Left ventricle myocardium inferior (tissue), 1 donor: ENCODE measurements at regions not wholly inside any gene's neighbourhood (a gene's known extent, or its start where the extent isn't known, plus 50 kb on each side); places are given as distances from the start of the nearest gene placed in this dataset.

ENCODE experiments used
- DNase-seq: peaks from one replicate; pipeline ENCODE4 v3.0.0-alpha.2; 2020
- H3K27ac ChIP-seq: fragments of 200-600 bp; replicated peaks from 2 replicates; pipeline ENCODE4 v1.8.0; 2021
- H3K27me3 ChIP-seq: fragments of 200-600 bp; 2 replicates; pipeline ENCODE4 v1.8.0; 2021; ENCODE audit warnings: low read depth
- H3K36me3 ChIP-seq: fragments of 200-600 bp; 2 replicates; pipeline ENCODE4 v1.8.0; 2021
- H3K4me1 ChIP-seq: fragments of 200-600 bp; 2 replicates; pipeline ENCODE4 v1.8.0; 2021
- H3K4me3 ChIP-seq: fragments of 200-600 bp; 2 replicates; pipeline ENCODE4 v1.8.0; 2021; ENCODE audit warnings: mild to moderate bottlenecking, moderate library complexity
- H3K9me3 ChIP-seq: fragments of 200-600 bp; replicated peaks from 2 replicates; pipeline ENCODE4 v1.8.0; 2021
- intact Hi-C: fragments of 100-400 bp; cut with micrococcal nuclease; formaldehyde crosslinking; loops from one replicate; pipeline ENCODE4 v1.11.0; 2022
- TF ChIP-seq, protein P1 (sequence below): fragments of 200-600 bp; IDR thresholded peaks from 2 replicates; pipeline ENCODE4 v1.8.0; 2021; ENCODE audit warnings: antibody characterized with exemption, mild to moderate bottlenecking, borderline replicate concordance
- donor health status: DM: no; HTN: yes; CAD: no; lungs with severe emphysema.

DNA sequence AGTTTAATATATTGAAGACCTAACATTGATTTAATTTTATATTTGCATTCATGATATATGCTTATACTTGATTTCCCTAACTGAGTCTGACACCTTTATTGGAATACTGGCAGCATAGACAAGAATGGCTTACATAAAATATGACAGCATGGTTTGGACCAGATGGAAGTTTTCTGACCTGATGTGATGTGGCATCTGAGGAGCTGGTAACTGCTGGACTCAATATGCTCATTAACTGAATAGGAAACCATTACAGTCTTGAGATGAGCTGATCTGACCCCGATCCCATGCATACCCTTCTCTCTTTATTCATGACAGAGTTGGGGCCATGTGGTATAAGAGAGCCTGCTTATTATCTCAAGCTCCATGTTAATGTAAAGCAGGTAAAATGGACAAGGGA, 604.8 kb upstream of the SEL1L start:
- H3K27me3 ChIP-seq = no peaks in the 10 kb centered on the region
- intact Hi-C loops = no loop called here
- no peaks in the 10 kb centered on the region for H3K4me1 ChIP-seq
- TF ChIP-seq, protein P1, sequence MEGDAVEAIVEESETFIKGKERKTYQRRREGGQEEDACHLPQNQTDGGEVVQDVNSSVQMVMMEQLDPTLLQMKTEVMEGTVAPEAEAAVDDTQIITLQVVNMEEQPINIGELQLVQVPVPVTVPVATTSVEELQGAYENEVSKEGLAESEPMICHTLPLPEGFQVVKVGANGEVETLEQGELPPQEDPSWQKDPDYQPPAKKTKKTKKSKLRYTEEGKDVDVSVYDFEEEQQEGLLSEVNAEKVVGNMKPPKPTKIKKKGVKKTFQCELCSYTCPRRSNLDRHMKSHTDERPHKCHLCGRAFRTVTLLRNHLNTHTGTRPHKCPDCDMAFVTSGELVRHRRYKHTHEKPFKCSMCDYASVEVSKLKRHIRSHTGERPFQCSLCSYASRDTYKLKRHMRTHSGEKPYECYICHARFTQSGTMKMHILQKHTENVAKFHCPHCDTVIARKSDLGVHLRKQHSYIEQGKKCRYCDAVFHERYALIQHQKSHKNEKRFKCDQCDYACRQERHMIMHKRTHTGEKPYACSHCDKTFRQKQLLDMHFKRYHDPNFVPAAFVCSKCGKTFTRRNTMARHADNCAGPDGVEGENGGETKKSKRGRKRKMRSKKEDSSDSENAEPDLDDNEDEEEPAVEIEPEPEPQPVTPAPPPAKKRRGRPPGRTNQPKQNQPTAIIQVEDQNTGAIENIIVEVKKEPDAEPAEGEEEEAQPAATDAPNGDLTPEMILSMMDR = no peak
- DNase-seq = no peak
- no peak overlapping the region for H3K27ac ChIP-seq
- no peak overlapping the region for H3K4me3 ChIP-seq
- no peaks in the 10 kb centered on the region for H3K36me3 ChIP-seq
- peaks cover 51% of the 10 kb centered on the region for H3K9me3 ChIP-seq

DNA sequence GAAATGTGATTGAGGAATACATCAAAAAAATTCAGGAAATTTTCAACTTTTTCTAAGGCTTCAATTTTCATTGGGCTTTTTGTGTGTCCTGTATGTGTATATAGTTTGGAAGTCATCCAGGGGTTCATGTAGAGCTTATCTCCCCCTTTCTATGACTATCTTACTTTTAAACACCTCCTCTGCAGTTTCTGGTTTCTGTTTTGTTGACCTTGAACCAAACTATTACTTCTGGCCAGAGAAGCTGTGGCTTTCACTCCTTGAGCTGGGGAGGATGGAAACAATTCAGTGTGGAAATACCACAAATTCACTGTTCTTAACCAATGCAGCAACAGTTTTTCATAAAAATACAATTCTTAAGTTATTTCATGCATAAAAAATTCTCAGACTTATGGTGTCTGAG, 613.2 kb upstream of the SEL1L start:
- Histone ChIP-seq H3K27ac (no peak overlapping the region), H3K4me3 (no peak overlapping the region), H3K9me3 (peaks cover 3% of the 10 kb centered on the region), H3K4me1 (no peaks in the 10 kb centered on the region), H3K36me3 (no peaks in the 10 kb centered on the region), H3K27me3 (no peaks in the 10 kb centered on the region)
- DNase-seq = no peak
- intact Hi-C loops = no loop called here
- TF ChIP-seq, protein P1 = no peak

GRCh38 chr14:82153689-82154088, 620.0 kb upstream of the SEL1L start:
- no peaks in the 10 kb centered on the region for H3K4me1 ChIP-seq
- no peak overlapping the region for H3K27ac ChIP-seq
- H3K36me3 ChIP-seq = no peaks in the 10 kb centered on the region
- no peaks in the 10 kb centered on the region for H3K9me3 ChIP-seq
- no peak overlapping the region for H3K4me3 ChIP-seq
- intact Hi-C loops = no loop called here
- H3K27me3 ChIP-seq = no peaks in the 10 kb centered on the region
- TF ChIP-seq, protein P1 = no peak
- no peak for DNase-seq

DNA sequence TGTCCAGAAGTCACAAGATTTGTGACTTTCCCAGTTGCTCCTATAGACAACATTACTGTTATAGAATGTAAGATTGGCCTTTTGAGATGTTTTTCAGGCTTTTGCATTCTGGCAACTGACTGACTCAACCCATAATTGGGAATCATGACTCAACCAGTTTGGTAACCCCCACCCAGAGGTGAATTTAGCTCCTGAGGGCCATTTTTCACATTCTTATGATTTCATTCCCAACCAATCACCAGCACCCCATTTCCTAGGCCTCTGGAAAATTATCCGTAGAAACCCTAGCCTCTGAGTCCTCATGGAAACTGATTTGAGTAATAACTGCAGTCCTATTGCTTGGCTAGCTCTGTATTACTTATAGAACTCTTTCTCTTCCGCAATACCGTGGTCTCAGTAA, 626.0 kb upstream of the SEL1L start:
- Histone ChIP-seq H3K36me3 (no peaks in the 10 kb centered on the region), H3K4me1 (no peaks in the 10 kb centered on the region), H3K27ac (no peak overlapping the region), H3K4me3 (no peak overlapping the region), H3K27me3 (no peaks in the 10 kb centered on the region), H3K9me3 (peaks cover 6% of the 10 kb centered on the region)
- intact Hi-C loops = no loop called here
- DNase-seq = no peak
- TF ChIP-seq, protein P1 = no peak

DNA sequence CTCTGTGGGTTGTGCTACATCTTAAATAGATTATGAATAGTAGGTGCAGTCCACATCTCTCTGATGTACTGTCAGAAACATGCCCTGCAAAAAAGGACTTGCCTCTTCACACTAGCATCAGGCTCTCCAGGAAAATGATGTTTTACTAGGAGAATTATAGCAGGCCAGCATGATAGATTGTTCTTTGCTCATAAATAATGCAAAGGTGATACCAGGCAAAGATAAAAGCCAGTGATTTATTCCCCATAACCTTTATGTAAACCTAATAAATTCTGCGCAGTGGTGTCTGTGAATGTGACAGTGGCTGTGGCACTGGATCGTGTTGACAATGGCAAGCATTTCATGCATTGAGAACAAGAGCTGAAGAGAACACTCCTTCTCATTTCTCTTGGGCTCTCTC, 646.5 kb upstream of the SEL1L start:
- no peaks in the 10 kb centered on the region for H3K36me3 ChIP-seq
- intact Hi-C loops = no loop called here
- DNase-seq = no peak
- H3K27ac ChIP-seq = no peak overlapping the region
- H3K27me3 ChIP-seq = no peaks in the 10 kb centered on the region
- no peak overlapping the region for H3K4me3 ChIP-seq
- no peaks in the 10 kb centered on the region for H3K9me3 ChIP-seq
- TF ChIP-seq, protein P1 = no peak
- no peaks in the 10 kb centered on the region for H3K4me1 ChIP-seq

- TF ChIP-seq, protein P1 = no peak
- Histone ChIP-seq H3K27ac (no peak overlapping the region), H3K4me1 (no peaks in the 10 kb centered on the region), H3K27me3 (no peaks in the 10 kb centered on the region), H3K4me3 (no peak overlapping the region), H3K36me3 (no peaks in the 10 kb centered on the region), H3K9me3 (peaks cover 5% of the 10 kb centered on the region)
- intact Hi-C loops = no loop called here
- no peak for DNase-seq
These were observed 649.0 kb upstream of the SEL1L start for GRCh38 chr14:82182646-82183045.
